WTC11 (cell line): ENCODE measurements at regions not wholly inside any gene's neighbourhood (a gene's known extent, or its start where the extent isn't known, plus 50 kb on each side); places are given as distances from the start of the nearest gene placed in this dataset.

Experiments
- CTCF ChIP-seq: fragments of 200-600 bp; IDR thresholded peaks from 2 replicates; pipeline ENCODE4 v1.8.0; 2022; ENCODE audit warnings: antibody characterized with exemption
- ESRRA ChIP-seq: sonication (generic); formaldehyde crosslinking; IDR thresholded peaks from 2 replicates; pipeline ENCODE4 v1.8.1; 2022; ENCODE audit warnings: mild to moderate bottlenecking, missing genetic modification reagents, borderline replicate concordance
- IRF2 ChIP-seq: sonication (generic); formaldehyde crosslinking; IDR thresholded peaks from 2 replicates; pipeline ENCODE4 v1.8.0; 2022; ENCODE audit warnings: low read depth, missing genetic modification reagents, borderline replicate concordance
- JUN ChIP-seq: sonication (generic); formaldehyde crosslinking; IDR thresholded peaks from 2 replicates; pipeline ENCODE4 v1.8.0; 2023; ENCODE audit warnings: mild to moderate bottlenecking, missing genetic modification reagents
- STAT6 ChIP-seq: sonication (generic); formaldehyde crosslinking; conservative IDR thresholded peaks from 2 replicates; pipeline ENCODE4 v1.8.1; 2023; ENCODE audit warnings: mild to moderate bottlenecking, low read depth, missing genetic modification reagents, moderate library complexity
- ZNF512 ChIP-seq: sonication (generic); formaldehyde crosslinking; IDR thresholded peaks from 2 replicates; pipeline ENCODE4 v1.8.1; 2022; ENCODE audit warnings: missing genetic modification reagents, borderline replicate concordance

GRCh38 chr4:150021483-150021882 lies 56.8 kb upstream of the DCLK2 start:
- TF ChIP-seq CTCF, result no peak
- no peak for TF ChIP-seq IRF2 (CRISPR knock-in tag)
- no peak for TF ChIP-seq ESRRA (CRISPR knock-in tag)
- TF ChIP-seq STAT6 (CRISPR knock-in tag), result no peak
- TF ChIP-seq ZNF512, result no peak
- TF ChIP-seq JUN (CRISPR knock-in tag), result no peak
